Type B pancreatic cell (in vitro differentiated cells): ENCODE measurements at regions not wholly inside any gene's neighbourhood (a gene's known extent, or its start where the extent isn't known, plus 50 kb on each side); places are given as distances from the start of the nearest gene placed in this dataset.
"Not testable (repeated sequence)": the region's sequence is repeated elsewhere in the genome, so short reads cannot be mapped to it uniquely, and the experiment has no call there.

ENCODE experiments used
- DNase-seq: peaks from one replicate; pipeline ENCODE4 v3.0.0; 2021; ENCODE audit warnings: mixed read lengths; ENCODE audit not compliant: unreplicated experiment; ENCODE audit errors: extremely low spot score
- H3K27ac Mint-ChIP-seq: 2 replicates; pipeline ENCODE4 v1.8.0; 2021; ENCODE audit warnings: mild to moderate bottlenecking, mixed read lengths
- H3K27me3 Mint-ChIP-seq: 2 replicates; pipeline ENCODE4 v1.8.0; 2021; ENCODE audit warnings: mixed read lengths
- H3K36me3 Mint-ChIP-seq: 2 replicates; pipeline ENCODE4 v1.8.0; 2021; ENCODE audit warnings: mixed read lengths
- H3K4me1 Mint-ChIP-seq: one replicate; pipeline ENCODE4 v1.8.0; 2021; ENCODE audit warnings: mixed read lengths; ENCODE audit not compliant: unreplicated experiment
- H3K4me3 Mint-ChIP-seq: 2 replicates; pipeline ENCODE4 v1.8.0; 2021; ENCODE audit warnings: mild to moderate bottlenecking, mixed read lengths
- H3K9me3 Mint-ChIP-seq: 2 replicates; pipeline ENCODE4 v1.8.0; 2021; ENCODE audit warnings: mixed read lengths
- TF ChIP-seq, protein P1 (sequence below): fragments of 200-600 bp; sonication (generic); conservative IDR thresholded peaks from 2 replicates; pipeline ENCODE4 v1.5.0; 2021; ENCODE audit warnings: antibody characterized with exemption, mild to moderate bottlenecking

DNA sequence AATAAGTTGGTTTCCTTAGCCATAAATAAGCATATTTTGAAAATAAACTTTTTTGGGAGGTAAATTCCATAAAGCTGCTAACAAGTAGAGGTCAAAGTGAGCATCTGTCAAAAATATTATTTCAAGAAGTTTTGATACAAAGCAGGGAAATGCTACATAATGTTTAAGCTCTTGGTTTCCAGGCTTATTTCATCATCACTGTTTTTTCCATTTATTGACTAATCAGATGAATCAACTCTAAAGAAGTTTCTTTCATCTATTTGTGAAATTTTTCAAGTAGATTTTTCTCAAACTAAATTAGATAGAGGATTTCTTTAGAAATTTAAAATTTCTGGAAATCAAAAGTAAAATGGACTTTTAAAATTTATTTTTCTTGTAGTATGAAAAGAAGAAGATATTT lies 89.5 kb upstream of the TBX18 start:
- no peaks in the 10 kb centered on the region for H3K27me3 Mint-ChIP-seq
- TF ChIP-seq, protein P1, sequence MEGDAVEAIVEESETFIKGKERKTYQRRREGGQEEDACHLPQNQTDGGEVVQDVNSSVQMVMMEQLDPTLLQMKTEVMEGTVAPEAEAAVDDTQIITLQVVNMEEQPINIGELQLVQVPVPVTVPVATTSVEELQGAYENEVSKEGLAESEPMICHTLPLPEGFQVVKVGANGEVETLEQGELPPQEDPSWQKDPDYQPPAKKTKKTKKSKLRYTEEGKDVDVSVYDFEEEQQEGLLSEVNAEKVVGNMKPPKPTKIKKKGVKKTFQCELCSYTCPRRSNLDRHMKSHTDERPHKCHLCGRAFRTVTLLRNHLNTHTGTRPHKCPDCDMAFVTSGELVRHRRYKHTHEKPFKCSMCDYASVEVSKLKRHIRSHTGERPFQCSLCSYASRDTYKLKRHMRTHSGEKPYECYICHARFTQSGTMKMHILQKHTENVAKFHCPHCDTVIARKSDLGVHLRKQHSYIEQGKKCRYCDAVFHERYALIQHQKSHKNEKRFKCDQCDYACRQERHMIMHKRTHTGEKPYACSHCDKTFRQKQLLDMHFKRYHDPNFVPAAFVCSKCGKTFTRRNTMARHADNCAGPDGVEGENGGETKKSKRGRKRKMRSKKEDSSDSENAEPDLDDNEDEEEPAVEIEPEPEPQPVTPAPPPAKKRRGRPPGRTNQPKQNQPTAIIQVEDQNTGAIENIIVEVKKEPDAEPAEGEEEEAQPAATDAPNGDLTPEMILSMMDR, result no peak
- H3K27ac Mint-ChIP-seq, result no peak overlapping the region
- no peak overlapping the region for H3K4me3 Mint-ChIP-seq
- peaks cover 4% of the 10 kb centered on the region for H3K4me1 Mint-ChIP-seq
- H3K36me3 Mint-ChIP-seq, result no peaks in the 10 kb centered on the region
- no peaks in the 10 kb centered on the region for H3K9me3 Mint-ChIP-seq
- DNase-seq, result no peak

DNA sequence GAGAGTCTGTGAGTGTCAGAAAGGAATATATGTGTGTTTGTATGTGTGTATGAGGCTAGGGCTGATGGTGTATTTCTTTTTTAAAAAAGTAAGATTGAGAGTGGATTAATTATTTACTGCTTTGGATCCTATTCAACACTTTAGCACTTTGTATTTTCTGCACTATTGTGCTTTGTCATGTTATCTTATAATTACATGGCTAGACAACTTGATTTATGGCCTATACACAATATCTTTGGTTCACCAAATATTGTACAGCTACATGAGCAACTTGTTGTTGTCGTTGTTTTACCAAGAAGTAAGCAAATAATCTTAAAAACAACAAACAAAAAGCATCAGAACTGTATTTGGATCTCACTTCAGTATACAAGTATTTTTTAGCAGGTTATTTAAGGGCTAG lies 84.6 kb upstream of the TBX18 start:
- DNase-seq, result no peak
- Mint-ChIP-seq H3K27me3 (no peaks in the 10 kb centered on the region), H3K4me1 (no peaks in the 10 kb centered on the region), H3K27ac (no peak overlapping the region), H3K9me3 (no peaks in the 10 kb centered on the region), H3K4me3 (no peak overlapping the region), H3K36me3 (no peaks in the 10 kb centered on the region)
- TF ChIP-seq, protein P1, result no peak

DNA sequence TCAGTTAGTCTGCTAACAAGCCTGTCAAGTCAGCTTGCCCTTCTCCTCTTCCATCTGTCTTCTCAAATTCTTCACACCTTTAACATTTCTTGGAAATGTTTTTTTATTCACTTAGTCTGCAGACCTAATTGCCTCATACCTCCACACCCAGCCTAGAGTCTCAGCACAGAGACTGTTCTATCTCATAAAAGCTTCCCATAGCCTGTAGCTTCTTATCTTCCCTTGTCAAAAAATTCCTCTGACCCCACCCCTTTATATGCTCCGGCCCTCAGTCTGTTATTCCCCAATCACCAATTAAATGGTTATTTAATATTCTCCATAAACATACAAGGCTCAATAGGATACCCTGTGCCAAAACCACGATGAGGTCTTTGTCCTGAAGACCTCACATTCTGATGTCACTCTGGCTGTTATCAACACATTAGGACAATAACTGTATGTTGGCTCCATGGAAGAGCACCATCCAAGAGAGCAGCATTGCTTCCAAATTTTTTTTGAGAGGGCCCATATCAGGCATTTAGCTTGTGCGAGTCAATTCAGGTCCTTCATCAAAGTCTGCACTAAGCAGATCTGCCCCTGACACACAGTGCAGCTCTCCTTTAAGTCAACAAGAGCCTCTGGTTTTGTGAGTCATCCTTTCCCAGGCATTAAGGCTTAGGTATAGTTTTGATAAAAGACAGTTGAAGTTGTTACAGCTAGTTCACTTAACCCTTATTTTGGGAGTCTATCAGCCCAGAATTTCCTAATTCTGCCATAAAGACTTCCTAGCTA lies 83.2 kb upstream of the TBX18 start:
- no peak overlapping the region for H3K4me3 Mint-ChIP-seq
- DNase-seq, result no peak
- H3K9me3 Mint-ChIP-seq, result no peaks in the 10 kb centered on the region
- TF ChIP-seq, protein P1, result no peak
- H3K36me3 Mint-ChIP-seq, result no peaks in the 10 kb centered on the region
- H3K27ac Mint-ChIP-seq, result no peak overlapping the region
- no peaks in the 10 kb centered on the region for H3K27me3 Mint-ChIP-seq
- no peaks in the 10 kb centered on the region for H3K4me1 Mint-ChIP-seq

DNA sequence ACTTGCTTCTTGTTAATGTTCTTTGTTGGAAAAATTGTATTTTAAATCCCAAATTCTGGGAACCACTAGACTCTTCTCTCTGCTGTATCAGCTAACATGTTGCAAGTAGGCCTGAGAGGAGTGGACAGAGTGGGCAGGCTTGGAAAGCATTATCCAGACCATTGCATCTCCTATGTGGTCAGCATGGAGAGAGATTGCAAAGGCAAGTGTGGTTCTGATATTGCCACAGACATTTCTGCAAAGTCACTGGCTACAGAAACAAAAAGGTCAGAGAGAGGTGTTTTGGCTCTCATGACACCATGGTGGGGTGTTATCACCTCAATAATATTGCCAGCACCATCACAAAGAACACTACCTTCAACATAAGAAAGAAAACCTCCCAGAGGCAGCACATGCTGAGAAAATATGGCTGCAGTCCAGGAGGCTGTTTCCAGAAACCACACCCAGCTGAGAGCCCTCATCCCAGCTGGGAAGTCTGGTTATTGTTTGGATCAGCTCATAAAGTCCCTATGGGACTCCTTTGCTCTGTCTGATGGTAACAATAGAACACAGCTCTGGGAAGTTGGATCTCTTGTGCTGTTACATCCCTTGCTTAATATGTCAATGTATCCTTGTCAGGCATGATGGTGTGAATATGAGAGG lies 78.2 kb upstream of the TBX18 start:
- Mint-ChIP-seq H3K27me3 (no peaks in the 10 kb centered on the region), H3K36me3 (no peaks in the 10 kb centered on the region), H3K27ac (no peak overlapping the region), H3K9me3 (no peaks in the 10 kb centered on the region), H3K4me3 (no peak overlapping the region), H3K4me1 (no peaks in the 10 kb centered on the region)
- TF ChIP-seq, protein P1, result no peak
- DNase-seq, result no peak

DNA sequence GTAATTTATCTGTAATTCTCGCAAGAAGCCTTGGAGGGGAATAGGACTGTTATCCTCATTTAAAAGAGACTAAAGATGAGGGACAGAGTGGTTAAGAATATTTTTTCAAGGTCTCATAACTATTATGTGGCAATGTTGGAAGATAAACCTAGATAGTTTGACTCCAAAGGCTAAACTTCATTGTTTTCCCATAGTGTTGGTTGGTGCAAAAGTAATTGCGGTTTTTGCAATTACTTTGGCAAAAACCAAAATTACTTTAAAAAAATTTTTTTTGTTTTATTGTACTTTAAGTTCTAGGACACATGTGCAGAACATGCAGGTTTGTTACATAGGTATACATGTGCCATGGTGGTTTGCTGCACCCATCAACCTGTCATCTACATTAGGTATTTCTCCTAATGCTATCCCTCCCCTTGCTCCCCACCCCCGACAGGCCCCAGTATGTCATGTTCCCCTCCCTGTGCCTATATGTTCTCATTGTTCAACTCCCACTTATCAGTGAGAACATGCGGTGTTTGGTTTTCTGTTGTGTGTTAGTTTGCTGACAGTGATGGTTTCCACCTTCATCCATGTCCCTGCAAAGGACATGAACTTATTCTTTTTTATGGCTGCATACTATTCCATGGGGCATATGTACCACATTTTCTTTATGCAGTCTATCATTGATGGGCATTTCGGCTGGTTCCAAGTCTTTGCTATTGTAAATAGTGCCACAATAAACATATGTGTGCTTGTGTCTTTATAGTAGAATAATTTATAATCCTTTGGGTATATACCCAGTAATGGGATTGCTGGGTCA lies 72.9 kb upstream of the TBX18 start:
- not testable (repeated sequence) for H3K36me3 Mint-ChIP-seq, H3K4me1 Mint-ChIP-seq, H3K9me3 Mint-ChIP-seq, H3K27ac Mint-ChIP-seq, H3K4me3 Mint-ChIP-seq, H3K27me3 Mint-ChIP-seq, DNase-seq

DNA sequence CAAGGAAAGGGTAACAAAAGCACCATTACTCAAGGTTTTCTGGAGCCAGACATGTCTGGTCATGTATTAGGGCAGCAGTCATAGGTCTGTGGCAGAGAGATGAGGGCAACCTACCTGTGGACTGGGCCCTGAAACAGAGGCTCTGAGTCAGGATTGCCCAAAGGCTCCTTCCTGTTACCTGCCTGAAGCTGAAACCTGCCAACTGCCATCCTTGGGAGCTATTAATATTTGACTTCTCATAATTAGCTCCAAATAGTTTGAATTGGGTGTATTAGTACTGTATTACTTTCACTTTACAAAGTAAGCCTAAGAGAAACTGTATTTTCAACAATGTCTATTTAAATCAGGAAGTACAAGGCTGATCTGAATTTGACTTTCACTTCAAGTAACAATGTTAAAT lies 72.0 kb upstream of the TBX18 start:
- peaks cover 7% of the 10 kb centered on the region for H3K9me3 Mint-ChIP-seq
- DNase-seq, result no peak
- H3K27ac Mint-ChIP-seq, result peak overlapping the region; percentile 6
- TF ChIP-seq, protein P1, result no peak
- no peak overlapping the region for H3K4me3 Mint-ChIP-seq
- no peaks in the 10 kb centered on the region for H3K36me3 Mint-ChIP-seq
- no peaks in the 10 kb centered on the region for H3K4me1 Mint-ChIP-seq
- H3K27me3 Mint-ChIP-seq, result no peaks in the 10 kb centered on the region
